Esophagus muscularis mucosa (tissue), 4 donors: ENCODE measurements at regions not wholly inside any gene's neighbourhood (a gene's known extent, or its start where the extent isn't known, plus 50 kb on each side); places are given as distances from the start of the nearest gene placed in this dataset.

Source experiments
- EP300 ChIP-seq: sonication (generic); formaldehyde crosslinking; IDR thresholded peaks from one replicate; pipeline ENCODE4 v1.6.1; 2017; ENCODE audit warnings: antibody characterized with exemption
- POLR2A ChIP-seq: fragments of 450-650 bp; IDR thresholded peaks from one replicate; pipeline ENCODE4 v1.6.1; 2017; ENCODE audit warnings: antibody characterized with exemption, moderate library complexity, mild to moderate bottlenecking, low read depth
- POLR2AphosphoS5 ChIP-seq, 2 donors: sonication (generic); formaldehyde crosslinking; IDR thresholded peaks; one replicate each; pipeline ENCODE4 v1.6.1; 2017; ENCODE audit warnings: antibody characterized with exemption in 2 of 2
- TF ChIP-seq, protein P1 (sequence below), 3 experiments: fragments of 200-600 bp in 2 of 3; fragments of 450-650 bp in 1 of 3; sonication (generic) in 2 of 3; IDR thresholded peaks; one replicate each; pipeline ENCODE4 v1.5.1; 2017 to 2019; ENCODE audit warnings: antibody characterized with exemption in 3 of 3, mild to moderate bottlenecking in 2 of 3, moderate library complexity in 1 of 3

DNA sequence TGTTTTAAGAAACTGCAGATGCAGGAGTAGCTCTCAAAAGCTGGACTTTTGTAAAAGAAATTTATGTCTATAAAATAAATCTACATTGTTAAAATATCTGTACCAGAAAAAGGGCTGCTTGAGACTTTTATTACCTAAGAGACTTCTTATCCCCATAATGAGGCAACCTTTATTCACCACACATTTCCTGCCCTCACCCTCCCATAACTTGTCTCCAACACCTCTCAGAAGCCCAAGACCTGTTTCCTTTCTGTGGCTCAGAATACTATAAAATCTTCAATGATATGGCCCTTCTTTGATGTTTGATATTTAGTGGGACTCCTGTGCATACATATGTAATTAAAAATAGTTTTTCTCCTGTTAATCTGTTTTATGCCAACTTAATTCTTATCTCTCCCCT lies 141.5 kb upstream of the FER start:
- TF ChIP-seq POLR2AphosphoS5 (IDR thresholded peaks at IDR 0.05) (no peak), POLR2A (no peak), EP300 (no peak)
- TF ChIP-seq, protein P1, sequence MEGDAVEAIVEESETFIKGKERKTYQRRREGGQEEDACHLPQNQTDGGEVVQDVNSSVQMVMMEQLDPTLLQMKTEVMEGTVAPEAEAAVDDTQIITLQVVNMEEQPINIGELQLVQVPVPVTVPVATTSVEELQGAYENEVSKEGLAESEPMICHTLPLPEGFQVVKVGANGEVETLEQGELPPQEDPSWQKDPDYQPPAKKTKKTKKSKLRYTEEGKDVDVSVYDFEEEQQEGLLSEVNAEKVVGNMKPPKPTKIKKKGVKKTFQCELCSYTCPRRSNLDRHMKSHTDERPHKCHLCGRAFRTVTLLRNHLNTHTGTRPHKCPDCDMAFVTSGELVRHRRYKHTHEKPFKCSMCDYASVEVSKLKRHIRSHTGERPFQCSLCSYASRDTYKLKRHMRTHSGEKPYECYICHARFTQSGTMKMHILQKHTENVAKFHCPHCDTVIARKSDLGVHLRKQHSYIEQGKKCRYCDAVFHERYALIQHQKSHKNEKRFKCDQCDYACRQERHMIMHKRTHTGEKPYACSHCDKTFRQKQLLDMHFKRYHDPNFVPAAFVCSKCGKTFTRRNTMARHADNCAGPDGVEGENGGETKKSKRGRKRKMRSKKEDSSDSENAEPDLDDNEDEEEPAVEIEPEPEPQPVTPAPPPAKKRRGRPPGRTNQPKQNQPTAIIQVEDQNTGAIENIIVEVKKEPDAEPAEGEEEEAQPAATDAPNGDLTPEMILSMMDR (IDR thresholded peaks at IDR 0.05), result no peak
